HCT116 (cell line): ENCODE measurements at regions not wholly inside any gene's neighbourhood (a gene's known extent, or its start where the extent isn't known, plus 50 kb on each side); places are given as distances from the start of the nearest gene placed in this dataset.
"Not testable (repeated sequence)": the region's sequence is repeated elsewhere in the genome, so short reads cannot be mapped to it uniquely, and the experiment has no call there.

Experiments
- ATAC-seq: fragments of 200-7000 bp; cut with Tn5 transposase; 2 replicates; pipeline ENCODE4 v1.9.1; 2020; ENCODE audit warnings: mild to moderate bottlenecking, moderate library complexity
- BruUV-seq: library from RNA; stranded (reverse); fragments of 400-500 nt; replicated peaks from 2 replicates; lab custom pipeline; 2021; lab: Mats Ljungman, UMichigan
- CTCF ChIA-PET: fragments of 300-600 bp; sonication (Branson Sonifier 250); formaldehyde crosslinking; loops from one replicate; lab custom pipeline; 2021; ENCODE audit warnings: antibody characterized with exemption; lab: Charles Lee
- POLR2A ChIA-PET: fragments of 300-600, 350-600 bp; sonication (Branson Sonifier 250); formaldehyde crosslinking; loops from one replicate; lab custom pipeline; 2021; ENCODE audit warnings: antibody characterized with exemption; lab: Charles Lee
- RAD21 ChIA-PET, 2 experiments: fragments of 300-600 bp; sonication (Branson Sonifier 250); formaldehyde crosslinking; loops; one replicate each; lab custom pipeline; 2023; ENCODE audit warnings: low total read pairs in 2 of 2; ENCODE audit not compliant: uncharacterized antibody in 2 of 2, unreplicated experiment in 2 of 2, low non-redundant PET in 1 of 2; lab: Charles Lee
- DNase-seq: peaks from one replicate; pipeline ENCODE4 v3.0.0-alpha.2; 2010; ENCODE audit warnings: low read depth, low spot score
- H2AFZ ChIP-seq: fragments of 200-600 bp; shearing (Covaris generic), sonication (generic); 2 replicates; pipeline ENCODE4 v1.6.1; 2017; ENCODE audit warnings: low read depth, mixed run types, mixed read lengths, antibody characterized with exemption, low read length; ENCODE audit not compliant: poor library complexity, severe bottlenecking
- H3K27ac ChIP-seq: 2 replicates; pipeline ENCODE4 v1.5.1; 2012; ENCODE audit warnings: low read depth, low read length
- H3K27me3 ChIP-seq: fragments of 200-600 bp; sonication (generic); 2 replicates; pipeline ENCODE4 v1.6.1; 2016; ENCODE audit warnings: mixed run types, low read length, mixed read lengths; ENCODE audit not compliant: insufficient read depth
- H3K36me3 ChIP-seq, 2 experiments: fragments of 200-500 bp in 1 of 2; fragments of 200-600 bp in 1 of 2; sonication (Bioruptor generic) in 1 of 2; sonication (generic) in 1 of 2; 2 replicates each; pipeline versions ENCODE4 v1.5.1 to v1.6.1; 2014 to 2016; ENCODE audit warnings: low read length in 2 of 2, inconsistent platforms in 1 of 2, mixed read lengths in 1 of 2, mixed run types in 1 of 2; ENCODE audit not compliant: insufficient read depth in 2 of 2, control insufficient read depth in 1 of 2
- H3K4me1 ChIP-seq, 2 experiments: fragments of 200-600 bp in 1 of 2; sonication (generic) in 1 of 2; 2 replicates each; pipeline versions ENCODE4 v1.5.1 to v1.6.1; 2012 to 2017; ENCODE audit warnings: low read length in 2 of 2, inconsistent platforms in 1 of 2, mild to moderate bottlenecking in 1 of 2, mixed read lengths in 1 of 2, mixed run types in 1 of 2, moderate library complexity in 1 of 2; ENCODE audit not compliant: insufficient read depth in 2 of 2, control insufficient read depth in 1 of 2
- H3K4me2 ChIP-seq: fragments of 200-600 bp; sonication (generic); 2 replicates; pipeline ENCODE4 v1.6.1; 2017; ENCODE audit warnings: mixed run types, low read length, mixed read lengths
- H3K4me3 ChIP-seq, 2 experiments: fragments of 200-600 bp in 1 of 2; sonication (generic) in 1 of 2; replicated peaks in 1 of 2; 2 replicates each; pipeline ENCODE4 v1.5.1; 2011 to 2016; ENCODE audit warnings: low read length in 2 of 2, control low read depth in 1 of 2, low read depth in 1 of 2, mild to moderate bottlenecking in 1 of 2, mixed read lengths in 1 of 2, mixed run types in 1 of 2
- H3K79me2 ChIP-seq: fragments of 200-600 bp; sonication (generic); 2 replicates; pipeline ENCODE4 v1.6.1; 2017; ENCODE audit warnings: mild to moderate bottlenecking, mixed run types, low read length, moderate library complexity, mixed read lengths; ENCODE audit not compliant: insufficient read depth
- H3K9ac ChIP-seq: fragments of 200-600 bp; sonication (generic); 2 replicates; pipeline ENCODE4 v1.6.1; 2016; ENCODE audit warnings: low read length, mixed read lengths
- H3K9me2 ChIP-seq: fragments of 200-600 bp; sonication (generic), shearing (Covaris generic); 2 replicates; pipeline ENCODE4 v1.6.1; 2017; ENCODE audit warnings: mixed run types, mild to moderate bottlenecking, moderate library complexity; ENCODE audit not compliant: insufficient read depth
- H3K9me3 ChIP-seq, 2 experiments: fragments of 200-500 bp in 1 of 2; fragments of 200-600 bp in 1 of 2; sonication (Bioruptor generic) in 1 of 2; sonication (generic) in 1 of 2; 2 replicates each; pipeline ENCODE4 v1.6.1; 2014 to 2017; ENCODE audit warnings: low read length in 2 of 2, mixed read lengths in 2 of 2, inconsistent platforms in 1 of 2, low read depth in 1 of 2, mild to moderate bottlenecking in 1 of 2, mixed run types in 1 of 2, moderate library complexity in 1 of 2; ENCODE audit not compliant: control insufficient read depth in 1 of 2, insufficient read depth in 1 of 2
- H4K20me1 ChIP-seq: fragments of 200-600 bp; sonication (generic), shearing (Covaris generic); 2 replicates; pipeline ENCODE4 v1.6.1; 2017; ENCODE audit warnings: mixed run types, mild to moderate bottlenecking, moderate library complexity; ENCODE audit not compliant: insufficient read depth
- ELF1 ChIP-seq: IDR thresholded peaks from 2 replicates; pipeline ENCODE4 v1.6.1; 2012; ENCODE audit warnings: low read depth, borderline replicate concordance
- EZH2phosphoT487 ChIP-seq: fragments of 200-600 bp; IDR thresholded peaks from 2 replicates; pipeline ENCODE4 v1.6.1; 2018; ENCODE audit warnings: antibody characterized with exemption, borderline replicate concordance
- FOSL1 ChIP-seq: IDR thresholded peaks from 2 replicates; pipeline ENCODE4 v1.6.1; 2012; ENCODE audit warnings: low read depth
- MAX ChIP-seq: IDR thresholded peaks from 2 replicates; pipeline ENCODE4 v1.6.1; 2012
- TCF7L2 ChIP-seq: IDR thresholded peaks from 2 replicates; pipeline ENCODE4 v1.7.0; 2011; ENCODE audit warnings: borderline replicate concordance, inconsistent platforms; ENCODE audit not compliant: insufficient read depth, insufficient read length; ENCODE audit errors: extremely low read depth
- intact Hi-C: fragments of 100-400 bp; cut with micrococcal nuclease; formaldehyde crosslinking; loops from 2 replicates; pipeline ENCODE4 v1.10.0; 2022

GRCh38 chrX:14303891-14304290, 225.4 kb upstream of the GLRA2 start:
- intact Hi-C loops = no loop called here
- RAD21 ChIA-PET = no interaction called here

GRCh38 chrX:14302561-14302960, 226.8 kb upstream of the GLRA2 start:
- H3K27ac ChIP-seq, H3K4me2 ChIP-seq, ATAC-seq, H3K9me3 ChIP-seq, H3K9me2 ChIP-seq, POLR2A ChIA-PET, H3K27me3 ChIP-seq, CTCF ChIA-PET, H4K20me1 ChIP-seq, DNase-seq, BruUV-seq, H3K4me3 ChIP-seq, H3K36me3 ChIP-seq, H3K9ac ChIP-seq, H2AFZ ChIP-seq, H3K79me2 ChIP-seq, intact Hi-C loops, H3K4me1 ChIP-seq, RAD21 ChIA-PET: not testable (repeated sequence)

More at GRCh38 chrX:14303891-14304290, 225.4 kb upstream of the GLRA2 start:
- BruUV-seq = no TSS peak
- H3K79me2 ChIP-seq = no peaks in the 10 kb centered on the region
- no peaks in the 10 kb centered on the region for H4K20me1 ChIP-seq
- TF ChIP-seq MAX (no peak), FOSL1 (no peak), EZH2phosphoT487 (no peak), ELF1 (no peak), TCF7L2 (no peak)
- TF ChIP-seq, all 23 proteins: peak for 0
- Histone ChIP-seq H3K9ac (no peak overlapping the region), H3K27me3 (no peaks in the 10 kb centered on the region), H3K9me2 (no peaks in the 10 kb centered on the region), H3K9me3 (no peaks in the 10 kb centered on the region), H3K4me2 (no peak overlapping the region), H3K27ac (no peak overlapping the region), H3K4me3 (no peak overlapping the region), H3K4me1 (no peaks in the 10 kb centered on the region), H3K36me3 (no peaks in the 10 kb centered on the region), H2AFZ (no peak overlapping the region)
- ChIA-PET CTCF (no interaction called here), POLR2A (no interaction called here)
- ATAC-seq (no peak), DNase-seq (no peak)
